ENCODE measurements at regions not wholly inside any gene's neighbourhood (a gene's known extent, or its start where the extent isn't known, plus 50 kb on each side); places are given as distances from the start of the nearest gene placed in this dataset.

GRCh38 chr3:182485301-182485700, 308.0 kb upstream of the ATP11B start:
- no peak for ATAC-seq
- H3K4me3 Mint-ChIP-seq: no peak overlapping the region
- H3K27ac Mint-ChIP-seq: no peak overlapping the region
- no peaks in the 10 kb centered on the region for H3K4me1 Mint-ChIP-seq
- H3K36me3 Mint-ChIP-seq: no peaks in the 10 kb centered on the region
- no peaks in the 10 kb centered on the region for H3K9me3 Mint-ChIP-seq
- no peaks in the 10 kb centered on the region for H3K27me3 Mint-ChIP-seq

GRCh38 chr3:182486463-182486862, 306.8 kb upstream of the ATP11B start:
- no peaks in the 10 kb centered on the region for H3K27me3 Mint-ChIP-seq
- H3K4me3 Mint-ChIP-seq: no peak overlapping the region
- H3K4me1 Mint-ChIP-seq: no peaks in the 10 kb centered on the region
- no peaks in the 10 kb centered on the region for H3K36me3 Mint-ChIP-seq
- no peak for ATAC-seq
- H3K9me3 Mint-ChIP-seq: no peaks in the 10 kb centered on the region
- no peak overlapping the region for H3K27ac Mint-ChIP-seq

GRCh38 chr3:182487143-182487542, 306.2 kb upstream of the ATP11B start:
- Mint-ChIP-seq H3K9me3 (no peaks in the 10 kb centered on the region), H3K4me1 (no peaks in the 10 kb centered on the region), H3K27me3 (no peaks in the 10 kb centered on the region), H3K4me3 (no peak overlapping the region), H3K27ac (no peak overlapping the region), H3K36me3 (no peaks in the 10 kb centered on the region)
- ATAC-seq: no peak

GRCh38 chr3:182487611-182488010, 305.7 kb upstream of the ATP11B start:
- Mint-ChIP-seq H3K27me3 (no peaks in the 10 kb centered on the region), H3K4me1 (no peaks in the 10 kb centered on the region), H3K36me3 (no peaks in the 10 kb centered on the region), H3K4me3 (no peak overlapping the region), H3K27ac (no peak overlapping the region), H3K9me3 (no peaks in the 10 kb centered on the region)
- no peak for ATAC-seq

GRCh38 chr3:182490596-182491491, 302.5 kb upstream of the ATP11B start:
- ATAC-seq: no peak
- no peak overlapping the region for H3K27ac Mint-ChIP-seq

GRCh38 chr3:182491577-182491976, 301.7 kb upstream of the ATP11B start:
- no peaks in the 10 kb centered on the region for H3K4me1 Mint-ChIP-seq
- H3K27ac Mint-ChIP-seq: no peak overlapping the region
- no peaks in the 10 kb centered on the region for H3K36me3 Mint-ChIP-seq
- H3K9me3 Mint-ChIP-seq: no peaks in the 10 kb centered on the region
- no peak overlapping the region for H3K4me3 Mint-ChIP-seq
- no peaks in the 10 kb centered on the region for H3K27me3 Mint-ChIP-seq
- no peak for ATAC-seq

More at GRCh38 chr3:182490596-182491491, 302.5 kb upstream of the ATP11B start:
- no peaks in the 10 kb centered on the region for H3K9me3 Mint-ChIP-seq
- no peaks in the 10 kb centered on the region for H3K27me3 Mint-ChIP-seq
- H3K4me3 Mint-ChIP-seq: no peak overlapping the region
- H3K4me1 Mint-ChIP-seq: no peaks in the 10 kb centered on the region
- H3K36me3 Mint-ChIP-seq: no peaks in the 10 kb centered on the region

GRCh38 chr3:182492536-182492935, 300.8 kb upstream of the ATP11B start:
- no peaks in the 10 kb centered on the region for H3K9me3 Mint-ChIP-seq
- H3K27ac Mint-ChIP-seq: no peak overlapping the region
- no peaks in the 10 kb centered on the region for H3K36me3 Mint-ChIP-seq
- no peaks in the 10 kb centered on the region for H3K4me1 Mint-ChIP-seq
- no peak for ATAC-seq
- no peaks in the 10 kb centered on the region for H3K27me3 Mint-ChIP-seq
- no peak overlapping the region for H3K4me3 Mint-ChIP-seq

- no peaks in the 10 kb centered on the region for H3K36me3 Mint-ChIP-seq
- ATAC-seq: no peak
- H3K9me3 Mint-ChIP-seq: no peaks in the 10 kb centered on the region
- no peaks in the 10 kb centered on the region for H3K4me1 Mint-ChIP-seq
- no peaks in the 10 kb centered on the region for H3K27me3 Mint-ChIP-seq
- no peak overlapping the region for H3K27ac Mint-ChIP-seq
- H3K4me3 Mint-ChIP-seq: no peak overlapping the region
Observed at GRCh38 chr3:182500289-182500688, 293.0 kb upstream of the ATP11B start.

- no peaks in the 10 kb centered on the region for H3K36me3 Mint-ChIP-seq
- H3K27me3 Mint-ChIP-seq: peaks cover 8% of the 10 kb centered on the region
- no peaks in the 10 kb centered on the region for H3K9me3 Mint-ChIP-seq
- ATAC-seq: no peak
- H3K27ac Mint-ChIP-seq: no peak overlapping the region
- no peaks in the 10 kb centered on the region for H3K4me1 Mint-ChIP-seq
- H3K4me3 Mint-ChIP-seq: no peak overlapping the region
Observed at GRCh38 chr3:182501856-182502255, 291.4 kb upstream of the ATP11B start.

DNA sequence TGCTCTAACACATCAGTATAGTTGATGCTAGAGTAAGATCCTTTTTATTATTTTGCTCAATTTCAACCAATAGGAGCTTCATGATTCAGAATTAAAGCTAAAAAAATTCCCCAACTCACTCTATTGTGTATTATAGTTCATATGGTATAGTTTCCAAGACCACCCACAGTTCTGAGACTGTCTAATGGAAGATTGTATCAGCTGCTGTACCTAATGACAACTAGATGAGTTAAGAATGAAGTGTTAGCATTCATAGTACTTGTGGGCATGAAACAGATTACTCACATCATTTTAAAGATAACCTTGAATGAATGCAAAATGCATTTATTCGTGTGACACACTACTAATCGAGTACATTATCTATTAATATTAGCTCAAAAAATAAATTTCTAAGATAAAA, 289.9 kb upstream of the ATP11B start:
- H3K27me3 Mint-ChIP-seq: peaks cover 17% of the 10 kb centered on the region
- ATAC-seq: no peak
- H3K9me3 Mint-ChIP-seq: no peaks in the 10 kb centered on the region
- no peak overlapping the region for H3K4me3 Mint-ChIP-seq
- no peak overlapping the region for H3K27ac Mint-ChIP-seq
- no peaks in the 10 kb centered on the region for H3K36me3 Mint-ChIP-seq
- H3K4me1 Mint-ChIP-seq: no peaks in the 10 kb centered on the region

GRCh38 chr3:182508919-182509711, 284.2 kb upstream of the ATP11B start:
- Mint-ChIP-seq H3K4me3 (no peak overlapping the region), H3K27me3 (peaks cover 34% of the 10 kb centered on the region), H3K27ac (no peak overlapping the region), H3K9me3 (no peaks in the 10 kb centered on the region), H3K36me3 (no peaks in the 10 kb centered on the region), H3K4me1 (no peaks in the 10 kb centered on the region)
- no peak for ATAC-seq

DNA sequence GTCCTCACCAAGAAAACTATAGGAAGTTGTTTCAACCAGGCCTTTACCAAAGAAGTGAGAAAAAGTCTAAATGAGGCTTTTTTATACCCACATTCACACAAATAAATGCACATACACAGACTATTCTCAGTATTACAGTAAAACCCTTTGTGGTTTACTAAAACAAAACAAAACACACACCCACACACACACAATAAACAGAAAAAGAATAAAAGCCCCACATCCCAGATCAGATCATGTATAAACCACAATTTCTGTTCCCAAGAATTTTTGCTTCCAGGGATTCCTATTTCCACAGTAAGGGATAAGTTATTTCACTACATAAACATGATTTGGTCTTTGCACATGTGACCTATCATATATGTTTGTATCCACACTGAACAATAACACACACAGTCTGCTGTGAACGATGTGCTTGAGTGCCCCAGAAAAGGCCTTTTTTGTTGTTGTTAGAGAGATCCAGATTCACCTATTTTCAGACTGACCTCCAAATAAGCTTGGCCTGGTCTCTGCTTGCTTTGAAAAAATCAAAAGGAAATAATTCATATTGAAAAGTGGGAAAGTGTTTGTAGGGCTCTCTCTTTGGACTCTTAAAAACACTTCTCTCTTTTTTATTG, 283.4 kb upstream of the ATP11B start:
- Mint-ChIP-seq H3K36me3 (no peaks in the 10 kb centered on the region), H3K27me3 (peaks cover 34% of the 10 kb centered on the region), H3K27ac (no peak overlapping the region), H3K4me1 (no peaks in the 10 kb centered on the region), H3K9me3 (no peaks in the 10 kb centered on the region), H3K4me3 (no peak overlapping the region)
- no peak for ATAC-seq

GRCh38 chr3:182514236-182514964, 278.9 kb upstream of the ATP11B start:
- H3K9me3 Mint-ChIP-seq: no peaks in the 10 kb centered on the region
- peaks cover 8% of the 10 kb centered on the region for H3K27me3 Mint-ChIP-seq
- H3K4me1 Mint-ChIP-seq: no peaks in the 10 kb centered on the region
- H3K36me3 Mint-ChIP-seq: no peaks in the 10 kb centered on the region
- H3K4me3 Mint-ChIP-seq: no peak overlapping the region
- no peak for ATAC-seq
- no peak overlapping the region for H3K27ac Mint-ChIP-seq

DNA sequence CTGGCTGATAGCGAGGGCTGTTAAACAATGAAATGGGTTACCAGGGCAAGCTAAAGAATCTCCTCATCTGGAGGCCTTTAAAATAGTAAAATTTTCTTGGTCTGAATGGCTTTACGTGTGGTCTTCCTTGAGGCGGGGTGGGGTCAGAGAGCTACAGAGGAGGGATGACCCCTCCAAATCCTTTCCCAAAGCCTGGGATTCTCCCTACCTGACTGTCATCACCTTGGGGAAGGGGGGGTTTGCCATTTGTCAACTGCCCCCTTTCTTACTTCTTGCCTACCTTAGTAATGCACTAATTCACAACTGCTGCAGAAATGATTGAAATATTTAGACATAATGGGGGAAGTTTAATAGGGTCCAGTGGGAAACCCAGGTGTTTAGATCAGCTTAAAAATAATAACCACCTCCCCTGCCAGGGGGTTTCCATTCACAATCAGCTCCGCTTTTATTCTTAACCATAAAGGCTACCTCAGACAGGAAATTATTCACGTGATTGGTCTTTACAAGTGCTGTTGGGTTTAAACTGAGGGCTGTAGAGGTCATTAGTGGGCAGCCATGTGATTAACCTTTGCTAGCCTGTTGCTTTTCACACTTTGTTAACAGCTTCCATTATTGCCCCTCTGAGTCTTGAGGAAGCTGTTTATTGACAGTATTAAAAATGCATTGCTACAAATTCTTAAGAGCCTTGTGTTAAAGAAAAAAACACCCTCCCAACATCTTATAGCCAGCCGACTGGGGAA, 276.5 kb upstream of the ATP11B start:
- Mint-ChIP-seq H3K4me3 (no peak overlapping the region), H3K36me3 (no peaks in the 10 kb centered on the region), H3K27me3 (no peaks in the 10 kb centered on the region), H3K27ac (no peak overlapping the region), H3K9me3 (no peaks in the 10 kb centered on the region), H3K4me1 (no peaks in the 10 kb centered on the region)
- no peak for ATAC-seq

All from stimulated activated memory B cell treated with anti-CD40 and anti-IgM and Interleukin-4, amounts not matched to agents 10 μg/mL and 1 μg/mL and 100 μg/mL, for 72 hours (primary cell).